Endothelial cell of hepatic sinusoid (primary cell): ENCODE measurements at regions not wholly inside any gene's neighbourhood (a gene's known extent, or its start where the extent isn't known, plus 50 kb on each side); places are given as distances from the start of the nearest gene placed in this dataset.

Experiments used
- in situ Hi-C: cut with HindIII; loops from 2 replicates; pipeline ENCODE4 v1.10.0; 2017; ENCODE audit warnings: low sequenced_read_pairs

DNA sequence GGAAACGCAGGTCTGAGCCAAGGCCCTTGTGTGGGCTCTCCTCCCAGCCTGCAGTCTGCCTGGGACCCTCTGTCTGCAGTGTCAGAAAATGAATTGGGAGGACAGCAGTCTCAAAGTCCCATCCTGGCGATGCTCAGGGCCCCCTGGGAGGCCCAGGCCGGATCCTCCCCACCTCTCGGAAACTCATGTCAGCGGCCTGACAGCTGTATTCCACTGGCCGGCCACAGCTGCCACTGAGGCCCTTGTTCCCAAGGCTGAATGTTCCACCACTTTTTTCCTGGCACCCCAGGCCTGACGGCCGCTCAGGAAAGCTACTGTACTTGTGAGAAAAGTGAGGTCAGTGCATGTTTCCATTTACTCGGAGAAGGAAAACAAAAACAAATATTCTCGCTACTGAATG is 180.0 kb downstream of the FGF18 start:
- in situ Hi-C loops, result no loop called here

DNA sequence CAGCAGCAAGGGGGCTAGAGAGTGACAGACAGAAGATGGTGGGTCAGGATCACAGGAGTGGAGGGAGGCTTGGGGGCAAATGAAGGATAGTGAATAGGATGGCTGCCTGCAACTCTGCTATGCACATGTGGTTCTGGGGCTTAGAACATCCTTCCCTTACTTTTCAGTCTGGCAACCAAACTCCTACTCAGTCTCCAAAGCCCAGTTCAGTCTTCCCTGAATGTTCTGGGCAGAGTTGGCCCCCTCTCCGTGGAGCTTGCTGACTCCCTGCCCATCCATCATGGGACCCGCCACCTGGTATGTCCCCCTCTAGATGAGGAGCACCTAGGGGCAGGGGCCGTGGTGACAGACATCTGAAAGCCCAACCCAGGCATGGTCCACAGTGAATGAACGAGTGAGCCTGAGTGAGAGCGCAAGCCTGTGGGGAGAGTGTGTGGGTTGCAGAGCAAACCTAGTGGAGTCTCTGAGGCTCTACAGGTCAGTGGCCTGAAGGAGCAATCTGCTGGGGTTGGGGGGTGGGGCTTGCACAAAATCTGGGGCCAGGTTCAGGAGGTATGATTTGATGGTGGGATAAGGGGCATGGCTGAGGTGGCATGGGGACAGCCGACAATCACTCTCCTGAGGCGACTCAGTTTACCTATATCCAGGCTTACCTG is 180.6 kb downstream of the FGF18 start:
- in situ Hi-C loops, result no loop called here

DNA sequence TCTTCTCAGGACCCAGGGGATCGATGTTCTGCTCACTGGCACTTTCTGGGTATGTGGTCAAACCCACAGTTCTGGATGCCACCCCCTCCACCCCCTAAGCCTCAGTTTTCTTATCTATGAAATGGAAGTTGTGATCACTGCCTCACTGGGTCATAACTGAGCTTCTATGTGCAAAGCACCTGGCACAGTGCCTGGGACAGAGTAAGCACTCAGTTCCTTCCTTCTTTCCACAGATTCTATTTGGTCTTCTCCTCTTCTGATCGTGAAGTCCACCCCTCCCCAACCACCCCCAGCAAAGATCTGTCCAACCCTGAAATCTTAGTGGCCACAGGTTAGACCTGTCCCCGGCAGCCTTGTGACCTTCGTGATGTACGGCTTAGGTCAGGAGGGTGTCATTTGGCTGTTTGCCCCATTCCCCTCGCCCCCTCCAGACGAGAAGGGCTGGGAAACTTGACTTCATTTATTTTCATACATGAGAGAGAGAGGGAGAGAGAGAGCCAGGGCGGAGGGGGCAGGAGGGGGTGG is 181.4 kb downstream of the FGF18 start:
- in situ Hi-C loops, result no loop called here

DNA sequence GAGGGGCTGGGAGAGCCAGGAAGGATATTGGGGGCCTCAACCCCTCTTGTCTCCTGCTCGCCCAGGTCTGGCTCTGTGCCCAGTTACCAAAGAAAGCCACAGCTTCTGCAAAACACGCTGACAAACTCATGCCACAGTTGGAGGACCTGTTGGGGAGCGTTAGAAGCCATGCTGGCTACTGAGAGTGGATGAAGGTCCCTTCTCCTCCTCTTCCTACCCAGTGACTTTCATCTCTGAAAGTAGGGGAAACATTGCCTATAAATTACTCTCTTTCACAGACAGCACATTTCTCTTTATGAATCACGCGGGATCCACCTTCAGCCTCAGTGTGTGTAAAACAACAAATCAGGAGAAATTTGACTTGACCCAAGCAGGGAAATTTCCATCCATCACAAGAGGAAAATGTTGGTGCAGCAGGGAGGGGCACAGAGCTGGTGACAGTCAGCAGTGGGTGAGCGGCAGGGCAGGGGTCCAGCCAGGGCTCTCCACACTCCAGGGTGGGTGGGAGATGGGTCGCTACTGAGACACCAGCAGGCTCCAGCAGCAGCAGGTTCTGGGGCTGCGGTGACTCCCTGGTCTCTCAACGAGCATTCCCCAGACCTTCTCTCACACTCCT is 181.9 kb downstream of the FGF18 start:
- in situ Hi-C loops, result no loop called here

DNA sequence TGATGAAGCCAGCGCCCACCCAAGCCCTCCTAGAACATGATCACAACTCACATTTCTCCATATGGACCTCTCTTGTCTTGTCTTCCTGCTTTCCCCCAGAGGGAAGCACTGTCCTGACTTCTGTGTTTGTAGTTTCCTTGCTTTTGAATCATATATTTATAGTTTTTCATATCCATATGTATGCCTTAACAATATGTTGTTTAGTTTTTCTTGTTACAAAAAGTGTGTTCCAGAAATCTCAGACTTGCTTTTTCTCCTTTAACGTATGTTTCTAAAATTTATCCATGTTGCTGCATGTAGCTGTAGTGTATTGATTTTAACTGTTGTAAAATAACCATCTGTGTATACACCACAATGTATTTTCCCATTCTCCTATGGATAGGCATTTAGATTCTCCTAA is 182.0 kb upstream of the SMIM23 start:
- in situ Hi-C loops, result no loop called here

DNA sequence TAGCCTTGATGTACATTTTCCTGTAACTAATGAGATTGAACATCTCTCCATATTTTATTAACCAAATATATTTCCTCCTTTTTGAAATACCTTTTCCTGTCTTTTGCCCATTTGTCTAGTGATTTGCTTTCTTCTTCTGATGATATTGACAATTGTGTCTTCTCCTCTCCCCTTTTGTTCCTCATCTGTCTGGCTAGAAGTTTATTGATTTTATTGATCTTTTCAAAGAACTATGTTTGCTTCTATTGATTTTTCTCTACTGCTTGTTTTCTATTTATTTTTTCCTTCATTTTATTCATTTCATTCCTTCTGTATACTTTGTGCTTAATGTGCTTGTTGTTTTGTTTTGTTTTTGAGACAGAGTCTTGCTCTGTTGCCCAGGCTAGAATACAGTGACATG is 181.4 kb upstream of the SMIM23 start:
- in situ Hi-C loops, result no loop called here

DNA sequence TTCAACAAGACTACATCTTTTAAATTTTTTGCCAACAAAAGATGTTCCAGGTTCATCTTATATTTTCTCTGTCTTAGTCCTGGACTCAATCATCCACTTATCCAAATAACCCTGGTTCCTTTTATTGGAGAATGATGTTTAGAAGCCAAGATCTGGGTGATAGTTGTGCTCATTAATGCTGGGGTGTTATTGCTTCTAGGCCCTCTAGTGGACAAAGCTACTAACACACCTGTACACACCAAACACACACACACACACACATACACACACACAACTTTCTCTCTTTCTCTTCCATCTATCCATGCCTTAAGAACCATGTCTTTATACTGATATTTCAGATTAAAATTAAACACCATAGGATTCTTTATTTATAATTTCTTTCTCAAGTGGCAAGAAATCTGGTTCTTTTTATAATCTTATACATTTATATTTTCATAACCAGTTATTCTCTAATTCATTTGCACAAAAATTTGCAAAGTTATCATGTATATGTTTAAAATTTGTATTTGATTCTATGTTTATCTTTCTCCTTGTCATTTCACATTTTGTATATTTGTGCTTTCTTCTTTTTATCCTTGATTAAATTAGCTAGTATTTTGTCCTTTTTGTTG is 179.1 kb upstream of the SMIM23 start:
- in situ Hi-C loops, result no loop called here

DNA sequence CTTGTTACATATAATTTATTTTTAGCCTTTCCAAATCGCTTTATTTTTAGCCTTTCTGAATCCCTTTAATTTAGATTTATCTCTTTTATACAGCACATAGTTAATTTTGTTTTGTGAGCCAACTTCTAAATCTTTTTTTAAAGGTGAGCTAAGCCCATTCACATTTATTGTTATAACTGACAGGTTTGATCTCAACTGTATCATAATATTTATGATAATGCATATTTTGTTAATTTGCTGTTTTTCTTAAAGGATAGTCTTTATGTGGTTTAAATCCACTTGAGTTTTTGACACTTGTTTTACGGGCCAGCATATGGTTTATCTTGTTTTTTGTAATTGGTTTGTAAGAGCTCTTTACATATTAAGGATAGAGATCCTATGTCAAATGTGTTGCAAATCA is 177.8 kb upstream of the SMIM23 start:
- in situ Hi-C loops, result no loop called here

DNA sequence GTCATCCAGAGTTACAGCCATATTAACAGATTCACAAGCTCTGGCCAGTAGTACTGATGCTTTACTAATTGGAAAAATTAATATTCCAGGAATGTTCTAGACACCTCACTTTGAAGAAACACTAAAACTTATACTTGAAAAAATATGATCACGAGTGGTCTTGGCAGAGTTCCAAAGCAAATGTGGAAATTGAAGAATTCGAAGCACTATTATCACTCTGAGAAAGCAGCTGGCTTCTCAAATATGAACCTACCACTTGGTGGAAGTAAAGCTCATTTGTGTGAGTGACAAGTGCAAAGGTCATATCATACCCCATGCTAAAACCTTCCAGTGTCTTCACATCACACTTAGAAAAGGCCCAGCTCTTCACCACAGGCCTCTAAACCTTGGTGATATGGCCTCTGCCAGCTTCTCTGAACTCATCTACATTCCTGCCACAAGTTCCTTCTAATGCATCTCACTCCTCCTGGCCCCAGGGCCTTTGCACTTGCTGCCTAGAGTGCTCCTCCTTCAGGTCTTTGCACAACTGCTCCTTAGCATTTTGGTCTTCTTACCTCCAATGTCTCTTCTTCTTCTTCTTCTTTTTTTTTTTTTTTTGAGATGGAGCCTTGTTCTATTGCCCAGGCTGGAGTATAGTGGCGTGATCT is 175.7 kb upstream of the SMIM23 start:
- in situ Hi-C loops, result no loop called here

DNA sequence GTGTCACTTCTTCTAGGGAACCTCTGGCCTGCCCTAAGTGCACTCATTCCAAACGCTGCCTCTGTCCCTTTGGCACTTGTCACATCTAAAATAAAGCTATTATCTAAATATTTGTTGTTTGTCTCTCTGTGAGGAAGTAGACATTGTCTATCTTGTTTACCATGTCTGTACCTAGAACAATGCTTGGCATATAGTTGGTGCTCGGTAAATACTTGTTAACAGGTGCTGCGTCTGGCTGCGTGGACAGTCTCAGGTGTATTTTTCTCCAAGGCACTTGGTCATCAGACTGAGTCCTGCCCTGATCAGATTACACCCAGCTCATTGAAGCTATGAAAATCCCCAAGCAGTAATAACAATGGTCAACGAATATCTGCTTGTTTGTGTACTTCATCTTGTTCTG is 174.9 kb upstream of the SMIM23 start:
- in situ Hi-C loops, result no loop called here

DNA sequence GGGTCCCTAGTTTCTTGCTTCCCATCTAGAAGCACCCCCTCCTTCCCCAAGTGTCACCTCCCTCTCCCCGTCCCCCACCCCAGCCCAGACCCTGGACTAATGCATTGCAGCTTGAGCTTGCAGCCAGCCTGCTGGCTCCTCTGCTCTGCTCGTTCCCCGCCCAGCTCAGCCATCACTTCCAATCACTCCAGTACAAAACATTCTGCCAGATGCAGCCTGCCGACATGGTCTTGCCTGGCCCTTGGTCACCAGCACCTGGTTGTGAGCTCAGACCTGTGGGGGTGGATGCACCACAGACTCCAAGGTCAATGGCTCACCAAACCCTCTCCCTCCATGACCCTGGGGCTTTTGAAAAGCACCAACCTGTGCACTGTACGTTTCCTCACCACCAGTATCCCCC is 172.9 kb upstream of the SMIM23 start:
- in situ Hi-C loops, result no loop called here

DNA sequence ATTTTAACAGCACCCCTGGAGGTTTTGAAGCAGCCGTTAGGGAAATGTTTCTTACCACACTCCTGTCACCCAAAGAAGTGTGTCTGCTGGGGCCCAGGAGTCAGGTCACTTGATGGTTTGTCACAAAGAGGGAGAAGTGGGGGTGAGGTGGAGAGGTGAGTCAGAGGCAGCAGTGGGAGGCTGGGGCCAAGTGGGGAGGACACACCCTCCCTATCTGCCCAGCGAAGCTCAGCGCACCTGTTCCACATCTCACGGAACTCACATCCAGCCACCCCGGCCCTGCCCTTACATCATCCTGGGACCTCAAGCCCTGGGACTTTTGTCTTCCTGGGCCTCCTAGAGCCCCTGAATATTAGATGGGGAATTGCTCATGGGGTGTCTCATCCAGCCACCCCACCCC is 171.1 kb upstream of the SMIM23 start:
- in situ Hi-C loops, result no loop called here

DNA sequence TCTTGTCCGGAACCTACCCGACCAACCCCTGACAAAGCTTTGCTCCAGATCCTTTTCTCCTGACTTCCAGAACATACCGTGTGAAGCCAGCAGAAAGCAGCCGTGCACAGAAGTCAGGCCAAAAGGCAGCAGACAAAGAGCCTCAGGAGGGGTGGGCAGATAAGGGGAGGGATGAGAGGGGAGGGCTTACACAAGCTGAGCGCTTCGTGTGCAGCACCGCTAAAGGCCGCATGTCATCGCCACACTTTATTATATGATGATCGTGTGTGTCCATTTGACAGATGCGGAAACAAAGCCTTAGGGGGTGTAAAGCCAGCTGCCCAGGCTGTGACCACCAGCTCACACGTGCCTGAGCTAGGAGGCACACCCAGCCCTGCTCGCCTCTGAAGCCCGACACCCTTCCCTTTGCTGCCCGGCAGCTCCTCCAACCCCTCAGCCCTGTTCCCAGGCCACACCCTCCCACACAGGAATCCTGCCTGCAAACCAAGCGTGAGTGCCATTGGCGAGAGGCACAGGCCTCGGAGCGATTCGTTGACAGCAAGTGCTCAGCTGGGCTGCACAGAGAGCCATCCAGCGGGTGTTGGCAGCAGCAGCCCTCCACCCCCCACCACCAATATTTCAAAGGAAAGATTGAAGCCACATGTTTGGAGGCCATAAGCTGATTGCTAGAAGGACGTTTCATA is 170.5 kb upstream of the SMIM23 start:
- in situ Hi-C loops, result no loop called here

DNA sequence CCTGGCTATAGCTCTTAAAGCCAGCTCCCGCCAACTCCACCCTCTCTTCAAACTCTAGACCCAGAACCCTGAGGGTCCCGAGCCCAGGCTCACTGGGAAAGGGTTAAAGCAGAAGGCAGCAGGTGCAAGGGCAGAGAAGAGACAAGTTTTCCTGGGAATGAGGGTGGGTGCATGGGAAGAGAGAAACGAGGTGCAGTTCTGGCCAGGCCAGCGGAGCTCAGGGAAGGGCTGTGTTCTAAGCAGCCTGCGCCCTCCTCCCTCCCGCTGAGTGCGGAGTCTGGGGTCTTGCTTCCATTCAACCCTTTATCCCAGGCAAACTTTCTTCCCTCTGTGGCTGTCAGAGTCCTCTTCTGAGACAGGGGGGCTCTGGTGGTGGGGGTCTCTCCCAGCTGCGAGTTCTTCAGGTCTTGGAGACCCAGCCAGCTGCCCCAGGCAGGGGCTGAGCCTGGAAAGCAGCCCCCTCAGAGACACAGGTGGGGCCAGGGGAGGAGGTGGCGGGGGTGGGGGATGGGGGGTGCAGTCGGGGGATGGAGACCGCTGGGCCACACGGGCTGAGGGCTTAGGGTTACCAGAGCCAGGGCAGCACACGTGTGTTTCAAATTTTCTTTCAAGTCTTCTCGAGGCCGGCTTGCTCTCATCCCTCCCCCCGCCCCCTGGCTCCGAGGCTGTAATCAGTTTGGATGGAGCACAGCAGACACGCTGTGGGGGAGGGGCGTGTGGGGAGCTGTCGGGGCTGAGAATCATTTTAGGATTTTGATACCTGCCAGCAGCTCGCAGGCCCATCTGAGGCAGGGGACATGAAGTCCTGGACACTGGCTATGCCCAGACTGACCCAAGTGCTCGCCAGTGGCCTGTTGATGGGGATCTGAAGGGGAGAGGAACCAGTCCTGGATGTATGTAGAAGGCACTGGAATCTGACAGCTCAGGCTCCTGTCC is 169.6 kb upstream of the SMIM23 start:
- in situ Hi-C loops, result no loop called here

DNA sequence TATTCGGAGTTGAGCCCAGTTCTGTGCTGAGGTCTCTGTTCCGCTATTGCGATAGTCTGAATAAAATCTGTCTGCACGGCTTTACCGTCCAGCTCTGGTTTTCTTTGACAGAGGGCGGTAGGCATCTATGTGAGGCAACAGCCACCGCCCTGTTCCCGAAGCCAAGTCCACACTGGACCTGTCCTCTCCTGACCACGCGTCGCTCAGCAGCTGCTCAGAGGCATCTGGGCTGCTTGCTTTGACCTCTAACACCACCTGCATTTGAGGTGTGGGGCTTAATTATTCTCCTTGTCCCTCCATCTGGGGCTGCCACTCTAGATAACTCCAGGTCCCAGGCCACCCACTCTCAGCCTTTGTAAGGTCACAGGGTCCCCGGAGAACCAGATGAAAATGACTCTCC is 168.4 kb upstream of the SMIM23 start:
- in situ Hi-C loops, result no loop called here

DNA sequence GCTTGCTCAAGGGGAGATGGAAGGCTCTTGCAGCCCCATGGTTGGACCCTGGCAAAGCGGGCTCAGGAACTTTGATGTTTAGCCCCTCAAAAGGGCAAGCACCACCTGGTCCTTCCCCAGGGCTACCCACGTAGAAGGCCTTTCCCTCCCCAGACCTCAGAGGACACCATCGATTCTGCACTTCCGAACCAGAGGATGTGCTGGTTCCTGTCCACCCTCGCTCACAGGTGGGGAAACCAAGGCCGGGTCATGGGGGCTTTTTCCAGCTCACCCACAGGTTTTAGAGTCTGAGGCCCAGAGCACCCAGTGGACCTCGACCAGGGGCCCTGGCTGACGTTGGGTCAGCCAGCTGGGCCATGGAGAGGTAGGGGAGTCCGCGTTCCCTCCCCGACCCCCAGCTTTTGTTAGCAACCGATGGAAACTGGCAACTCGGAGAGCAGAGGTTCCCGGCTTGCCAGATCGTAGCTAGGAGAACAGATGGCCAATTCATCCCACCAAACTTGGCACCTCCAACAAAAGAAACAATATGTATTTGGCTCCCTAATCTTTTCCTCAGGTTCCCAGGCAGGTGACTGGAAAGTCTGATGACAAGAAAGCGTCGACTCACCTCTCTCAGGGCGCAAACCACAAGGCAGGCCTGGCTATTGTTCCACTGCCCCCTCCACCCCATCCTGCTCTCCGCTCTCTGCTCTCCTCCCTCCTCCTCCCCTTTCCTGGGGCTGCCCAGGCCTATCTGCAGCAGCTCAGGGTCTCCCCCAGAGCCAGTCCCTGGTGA is 167.6 kb upstream of the SMIM23 start:
- in situ Hi-C loops, result no loop called here

DNA sequence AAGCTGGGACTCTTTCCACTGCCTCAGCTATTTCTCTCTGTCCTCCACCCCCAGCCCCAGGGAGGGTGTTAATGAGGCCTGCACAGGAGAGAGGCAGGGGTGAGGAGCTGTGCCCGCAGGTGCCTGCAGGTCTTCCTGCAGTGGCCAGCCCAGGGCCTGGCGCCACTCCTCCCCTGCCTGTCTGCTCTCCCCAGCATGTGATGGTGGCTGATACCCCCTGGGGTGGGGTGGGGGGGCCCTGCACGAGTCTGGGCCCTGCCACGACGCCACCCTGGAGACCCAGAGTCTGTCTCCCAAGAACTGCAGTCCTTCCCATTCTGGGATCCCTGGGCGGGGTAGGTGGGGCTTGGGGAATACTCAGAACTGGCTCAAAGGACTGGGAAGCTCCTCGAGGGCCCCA is 166.4 kb upstream of the SMIM23 start:
- in situ Hi-C loops, result no loop called here

DNA sequence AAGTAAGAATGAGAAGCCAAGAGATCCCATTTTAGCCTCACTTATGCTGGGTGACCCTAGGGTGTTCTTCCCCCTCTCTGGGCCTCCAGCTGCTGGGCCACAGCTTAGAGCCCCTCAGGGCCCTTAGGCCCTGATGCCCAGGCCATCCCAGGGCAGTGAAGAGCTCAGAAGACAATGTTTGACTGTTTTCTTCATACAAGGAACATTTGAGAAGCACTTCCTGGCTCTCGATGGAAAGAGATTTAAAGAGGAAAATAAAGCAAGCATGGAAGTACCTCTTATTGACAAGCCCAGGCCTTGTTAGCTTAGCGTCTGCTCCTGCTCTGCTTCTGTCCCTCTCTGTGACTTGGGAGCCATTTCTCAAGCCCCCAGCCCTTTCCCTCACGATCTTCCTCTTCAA is 165.9 kb upstream of the SMIM23 start:
- in situ Hi-C loops, result no loop called here

DNA sequence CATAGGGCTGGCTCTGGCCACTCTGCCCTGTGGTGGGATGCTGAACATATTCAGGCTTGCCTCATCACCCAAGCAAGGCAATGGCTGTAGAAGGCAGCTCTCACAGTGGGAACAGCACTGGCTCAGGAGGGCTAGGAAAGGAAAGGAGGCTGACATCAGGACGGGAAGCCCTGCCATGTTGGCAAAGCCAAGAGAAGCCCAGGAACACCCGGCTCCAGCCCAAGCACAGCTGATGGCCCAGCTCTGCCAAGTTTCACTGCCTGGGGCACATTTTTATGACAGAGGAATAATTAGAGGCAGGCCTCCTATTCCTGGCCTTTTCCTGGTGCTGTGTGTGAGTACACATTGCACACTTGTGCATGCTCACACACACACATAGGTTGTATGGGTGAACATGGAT is 163.6 kb upstream of the SMIM23 start:
- in situ Hi-C loops, result no loop called here

DNA sequence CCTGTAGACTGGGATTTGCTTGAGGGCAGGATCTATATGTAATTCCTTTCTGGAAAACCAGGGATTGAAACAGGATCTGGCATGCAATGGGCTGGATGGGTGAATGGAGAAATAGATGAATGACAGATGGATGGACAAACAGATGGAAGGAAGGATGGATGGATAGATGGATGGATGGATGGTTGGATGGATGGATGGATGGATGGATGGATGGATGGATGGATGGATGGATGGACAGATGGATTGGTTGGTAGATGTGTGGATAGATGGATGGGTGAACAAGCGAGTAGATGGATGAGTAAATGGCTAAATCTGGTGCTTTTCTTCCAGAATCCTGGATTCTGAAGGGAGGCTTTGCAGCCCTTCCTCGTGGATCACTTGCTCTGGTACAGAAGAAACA is 162.5 kb upstream of the SMIM23 start:
- in situ Hi-C loops, result no loop called here
